ENCODE measurements at regions not wholly inside any gene's neighbourhood (a gene's known extent, or its start where the extent isn't known, plus 50 kb on each side); places are given as distances from the start of the nearest gene placed in this dataset.

DNA sequence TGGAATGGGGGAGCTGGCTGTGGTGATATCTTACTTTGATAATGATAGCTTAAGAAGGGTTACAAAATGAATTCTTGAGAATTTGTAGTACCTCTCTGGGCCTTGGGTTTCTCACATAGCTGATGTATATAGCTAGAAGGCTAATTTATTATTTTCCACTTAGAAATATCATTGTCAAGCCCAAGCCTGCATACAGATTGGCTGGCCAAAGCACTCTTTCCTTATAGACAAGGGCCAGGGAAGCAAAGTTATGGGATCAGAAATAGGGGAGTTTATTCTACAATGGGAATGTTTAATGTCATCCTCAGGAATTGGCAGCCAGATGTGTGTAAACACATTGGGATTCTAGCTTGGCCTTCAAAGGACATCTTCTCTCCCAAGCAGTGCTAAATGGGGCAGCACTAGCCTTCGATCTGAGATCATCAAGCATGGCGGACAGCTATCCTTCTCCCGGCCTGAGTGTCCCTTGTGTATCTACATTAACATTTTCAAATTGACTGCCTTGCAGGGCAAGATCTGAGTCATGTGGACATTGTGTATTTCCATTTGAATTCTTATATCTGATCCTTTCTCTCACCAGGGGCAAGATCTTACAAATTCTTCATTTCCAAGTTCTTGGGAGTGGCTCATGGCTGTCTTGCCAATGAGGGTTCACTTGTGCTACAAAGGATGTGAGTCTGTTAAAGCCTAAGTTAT, 457.2 kb downstream of the ARHGEF28 start:
- H3K27ac ChIP-seq = no peak overlapping the region

GRCh38 chr5:74082512-74083055, 456.6 kb downstream of the ARHGEF28 start:
- H3K4me1 ChIP-seq (ENCODE audit: control insufficient read depth in 1 of 2, insufficient read depth in 1 of 2, low read depth in 1 of 2, low read length in 1 of 2) = no peaks in the 10 kb centered on the region
- no peaks in the 10 kb centered on the region for H3K36me3 ChIP-seq
- TF ChIP-seq CTCF (IDR thresholded peaks at IDR 0.05) = no peak
- H3K4me3 ChIP-seq (ENCODE audit: low read depth in 1 of 2, low read length in 1 of 2) = no peak overlapping the region
- no peak overlapping the region for H3K27ac ChIP-seq
- H3K27me3 ChIP-seq = no peaks in the 10 kb centered on the region
- H3K9me3 ChIP-seq = no peaks in the 10 kb centered on the region

More for the DNA sequence above, 457.2 kb downstream of the ARHGEF28 start:
- H3K4me1 ChIP-seq (ENCODE audit: control insufficient read depth in 1 of 2, insufficient read depth in 1 of 2, low read depth in 1 of 2, low read length in 1 of 2) = no peaks in the 10 kb centered on the region
- H3K36me3 ChIP-seq = no peaks in the 10 kb centered on the region
- no peaks in the 10 kb centered on the region for H3K9me3 ChIP-seq
- H3K4me3 ChIP-seq (ENCODE audit: low read depth in 1 of 2, low read length in 1 of 2) = no peak overlapping the region
- TF ChIP-seq CTCF (IDR thresholded peaks at IDR 0.05) = no peak
- no peaks in the 10 kb centered on the region for H3K27me3 ChIP-seq

DNA sequence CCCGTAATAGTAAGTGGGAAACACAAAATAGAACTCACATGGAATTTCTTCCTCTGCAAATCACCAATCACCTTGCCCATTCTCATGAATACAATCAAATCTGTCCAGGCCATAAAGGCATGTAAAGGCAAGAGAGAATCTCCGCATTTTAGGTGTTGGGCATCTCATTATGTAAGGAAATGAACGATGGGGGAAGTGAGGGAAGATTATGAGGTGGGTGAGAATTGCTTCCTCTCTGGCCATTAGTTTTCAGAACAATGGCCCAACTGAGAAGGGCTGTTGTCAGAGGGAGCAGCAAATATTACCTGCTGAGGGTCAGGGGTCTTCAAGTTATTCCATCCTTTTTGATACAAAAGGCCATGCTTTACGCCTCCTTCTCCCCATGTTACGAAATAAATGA, 455.1 kb downstream of the ARHGEF28 start:
- H3K27me3 ChIP-seq = no peaks in the 10 kb centered on the region
- TF ChIP-seq CTCF (IDR thresholded peaks at IDR 0.05) = no peak
- no peak overlapping the region for H3K27ac ChIP-seq
- no peak overlapping the region for H3K4me3 ChIP-seq (ENCODE audit: low read depth in 1 of 2, low read length in 1 of 2)
- no peaks in the 10 kb centered on the region for H3K4me1 ChIP-seq (ENCODE audit: control insufficient read depth in 1 of 2, insufficient read depth in 1 of 2, low read depth in 1 of 2, low read length in 1 of 2)
- no peaks in the 10 kb centered on the region for H3K9me3 ChIP-seq
- no peaks in the 10 kb centered on the region for H3K36me3 ChIP-seq

GRCh38 chr5:74079971-74080556, 454.1 kb downstream of the ARHGEF28 start:
- no peak overlapping the region for H3K4me3 ChIP-seq (ENCODE audit: low read depth in 1 of 2, low read length in 1 of 2)
- H3K4me1 ChIP-seq (ENCODE audit: control insufficient read depth in 1 of 2, insufficient read depth in 1 of 2, low read depth in 1 of 2, low read length in 1 of 2) = no peaks in the 10 kb centered on the region

More at GRCh38 chr5:74079971-74080556, 454.1 kb downstream of the ARHGEF28 start:
- no peak overlapping the region for H3K27ac ChIP-seq
- TF ChIP-seq CTCF (IDR thresholded peaks at IDR 0.05) = no peak
- no peaks in the 10 kb centered on the region for H3K36me3 ChIP-seq
- no peaks in the 10 kb centered on the region for H3K9me3 ChIP-seq
- H3K27me3 ChIP-seq = no peaks in the 10 kb centered on the region

Data from neutrophil (primary cell).